ENCODE measurements at regions not wholly inside any gene's neighbourhood (a gene's known extent, or its start where the extent isn't known, plus 50 kb on each side); places are given as distances from the start of the nearest gene placed in this dataset.

DNA sequence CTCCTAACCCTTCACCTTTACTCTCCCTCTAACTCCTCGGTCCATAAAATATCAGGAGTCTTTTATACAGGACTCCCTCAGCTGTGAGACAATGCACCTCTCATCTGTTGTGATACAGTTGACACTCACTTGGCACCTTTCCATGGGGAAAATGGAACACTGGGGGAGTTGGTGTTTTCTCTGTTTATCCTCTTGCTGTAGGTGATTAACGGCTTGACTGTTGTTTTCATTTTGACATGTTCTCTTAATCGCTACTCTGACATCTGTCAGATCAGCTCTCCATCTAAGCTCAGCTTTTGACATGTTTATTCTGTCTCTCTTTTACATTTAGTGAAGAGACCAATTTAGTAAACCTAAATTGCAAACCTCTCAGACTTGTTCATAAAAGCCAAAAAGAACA is 604.8 kb downstream of the TRAM1L1 start:
- no peak for TF ChIP-seq CTCF (IDR thresholded peaks at IDR 0.05)
- no peak for TF ChIP-seq POLR2AphosphoS5 (IDR thresholded peaks at IDR 0.05; ENCODE audit: insufficient read depth in 1 of 2, low read depth in 1 of 2)
- no peak for TF ChIP-seq POLR2A (IDR thresholded peaks at IDR 0.05)

Data from vagina (tissue), 2 donors.